ENCODE measurements at regions not wholly inside any gene's neighbourhood (a gene's known extent, or its start where the extent isn't known, plus 50 kb on each side); places are given as distances from the start of the nearest gene placed in this dataset.

DNA sequence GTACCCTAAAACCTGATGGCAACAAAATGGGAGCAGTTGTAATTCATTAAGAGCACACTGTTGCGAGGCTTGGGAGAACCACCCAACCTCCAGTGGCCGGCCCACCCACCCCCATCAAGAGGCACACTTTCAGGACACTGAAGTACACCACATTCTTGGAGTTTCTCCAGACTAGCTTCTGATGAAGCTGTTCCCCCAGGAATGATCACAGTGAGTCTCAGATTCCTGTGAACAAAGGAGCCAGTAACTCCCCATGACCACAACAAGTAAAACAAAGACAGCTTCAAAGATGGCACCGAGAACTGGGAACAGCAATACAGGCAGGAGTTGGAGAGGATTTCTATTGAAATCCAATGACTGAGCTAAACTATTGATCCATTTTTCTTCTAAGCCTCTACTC is 126.0 kb downstream of the ST8SIA2 start:
- TF ChIP-seq, protein P1, sequence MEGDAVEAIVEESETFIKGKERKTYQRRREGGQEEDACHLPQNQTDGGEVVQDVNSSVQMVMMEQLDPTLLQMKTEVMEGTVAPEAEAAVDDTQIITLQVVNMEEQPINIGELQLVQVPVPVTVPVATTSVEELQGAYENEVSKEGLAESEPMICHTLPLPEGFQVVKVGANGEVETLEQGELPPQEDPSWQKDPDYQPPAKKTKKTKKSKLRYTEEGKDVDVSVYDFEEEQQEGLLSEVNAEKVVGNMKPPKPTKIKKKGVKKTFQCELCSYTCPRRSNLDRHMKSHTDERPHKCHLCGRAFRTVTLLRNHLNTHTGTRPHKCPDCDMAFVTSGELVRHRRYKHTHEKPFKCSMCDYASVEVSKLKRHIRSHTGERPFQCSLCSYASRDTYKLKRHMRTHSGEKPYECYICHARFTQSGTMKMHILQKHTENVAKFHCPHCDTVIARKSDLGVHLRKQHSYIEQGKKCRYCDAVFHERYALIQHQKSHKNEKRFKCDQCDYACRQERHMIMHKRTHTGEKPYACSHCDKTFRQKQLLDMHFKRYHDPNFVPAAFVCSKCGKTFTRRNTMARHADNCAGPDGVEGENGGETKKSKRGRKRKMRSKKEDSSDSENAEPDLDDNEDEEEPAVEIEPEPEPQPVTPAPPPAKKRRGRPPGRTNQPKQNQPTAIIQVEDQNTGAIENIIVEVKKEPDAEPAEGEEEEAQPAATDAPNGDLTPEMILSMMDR (IDR thresholded peaks at IDR 0.05) = no peak
- H3K4me1 ChIP-seq = peaks cover 0 to 3% (median 0%) of the 10 kb centered on the region in 4 donors
- intact Hi-C loops (cut with DNase I; ENCODE audit: low total_unique reads) = loop anchor here (5.0 to 10.0 kb wide), 2 partner anchors 125 to 198 kb away; partner anchors contain the start of gene ST8SIA2
- no peaks in the 10 kb centered on the region for H3K9me3 ChIP-seq
- no peaks in the 10 kb centered on the region for H3K27me3 ChIP-seq
- no peak overlapping the region for H3K4me3 ChIP-seq
- H3K36me3 ChIP-seq = no peaks in the 10 kb centered on the region
- no peak overlapping the region for H3K27ac ChIP-seq
- DNase-seq = no peak
